ENCODE measurements at regions not wholly inside any gene's neighbourhood (a gene's known extent, or its start where the extent isn't known, plus 50 kb on each side); places are given as distances from the start of the nearest gene placed in this dataset.

DNA sequence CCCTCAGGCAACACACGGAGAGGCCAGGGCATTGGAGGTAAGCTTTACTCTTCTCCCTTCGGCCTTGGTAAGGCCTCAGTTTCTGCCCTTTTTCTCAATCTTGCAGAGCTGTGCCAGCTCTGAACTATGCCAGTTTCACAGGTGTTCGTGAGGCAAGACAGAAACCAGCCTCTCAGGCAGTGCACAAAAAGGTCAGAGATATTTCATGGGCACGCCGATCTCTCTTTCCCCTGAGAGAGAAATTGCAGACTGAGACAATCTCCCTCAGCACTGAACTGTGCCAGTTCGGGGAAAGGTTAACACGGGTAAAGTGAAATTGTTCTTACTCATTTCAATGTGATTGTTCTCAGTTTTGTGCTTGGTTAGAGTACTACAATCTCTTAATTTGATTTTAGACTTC lies 88.5 kb downstream of the GMNC start:
- no peak for ATAC-seq

DNA sequence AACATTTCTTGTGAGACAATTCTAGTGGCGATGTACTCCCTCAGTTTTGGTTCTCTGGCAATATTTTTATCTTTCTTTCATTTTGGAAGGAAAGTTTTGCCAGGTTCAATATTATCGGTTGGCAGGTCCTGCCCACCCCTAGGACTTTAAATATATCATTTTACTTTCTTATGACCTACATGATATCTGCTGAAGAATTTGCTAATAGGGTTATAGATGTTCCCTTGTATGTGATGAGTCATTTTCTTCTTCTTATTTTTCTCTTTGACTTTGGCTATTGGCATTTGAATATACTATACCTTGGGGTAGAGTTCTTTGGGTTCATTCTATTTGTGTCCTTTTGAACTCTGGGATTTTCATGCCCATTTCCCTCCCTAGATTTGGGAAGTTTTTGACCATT lies 89.7 kb downstream of the GMNC start:
- Histone ChIP-seq H3K4me1 (no peaks in the 10 kb centered on the region), H3K9me3 (peaks cover 0 to 19% (median 0%) of the 10 kb centered on the region in 3 donors), H3K36me3 (no peaks in the 10 kb centered on the region), H3K27me3 (no peaks in the 10 kb centered on the region), H3K4me3 (no peak overlapping the region), H3K27ac (no peak overlapping the region)
- no peak for ATAC-seq
- 93 to 96% methylated on average over 2 of the region's 2 CpGs for WGBS, 2 donors (ENCODE audit: low coverage in 1 of 2)
- TF ChIP-seq EP300 (IDR thresholded peaks at IDR 0.05) (no peak), POLR2A (IDR thresholded peaks at IDR 0.05) (no peak), POLR2AphosphoS5 (IDR thresholded peaks at IDR 0.05) (no peak)
- TF ChIP-seq, protein P1, sequence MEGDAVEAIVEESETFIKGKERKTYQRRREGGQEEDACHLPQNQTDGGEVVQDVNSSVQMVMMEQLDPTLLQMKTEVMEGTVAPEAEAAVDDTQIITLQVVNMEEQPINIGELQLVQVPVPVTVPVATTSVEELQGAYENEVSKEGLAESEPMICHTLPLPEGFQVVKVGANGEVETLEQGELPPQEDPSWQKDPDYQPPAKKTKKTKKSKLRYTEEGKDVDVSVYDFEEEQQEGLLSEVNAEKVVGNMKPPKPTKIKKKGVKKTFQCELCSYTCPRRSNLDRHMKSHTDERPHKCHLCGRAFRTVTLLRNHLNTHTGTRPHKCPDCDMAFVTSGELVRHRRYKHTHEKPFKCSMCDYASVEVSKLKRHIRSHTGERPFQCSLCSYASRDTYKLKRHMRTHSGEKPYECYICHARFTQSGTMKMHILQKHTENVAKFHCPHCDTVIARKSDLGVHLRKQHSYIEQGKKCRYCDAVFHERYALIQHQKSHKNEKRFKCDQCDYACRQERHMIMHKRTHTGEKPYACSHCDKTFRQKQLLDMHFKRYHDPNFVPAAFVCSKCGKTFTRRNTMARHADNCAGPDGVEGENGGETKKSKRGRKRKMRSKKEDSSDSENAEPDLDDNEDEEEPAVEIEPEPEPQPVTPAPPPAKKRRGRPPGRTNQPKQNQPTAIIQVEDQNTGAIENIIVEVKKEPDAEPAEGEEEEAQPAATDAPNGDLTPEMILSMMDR (IDR thresholded peaks at IDR 0.05): no peak

More for the DNA sequence above, 88.5 kb downstream of the GMNC start:
- Histone ChIP-seq H3K9me3 (peaks cover 0 to 19% (median 0%) of the 10 kb centered on the region in 3 donors), H3K27me3 (no peaks in the 10 kb centered on the region), H3K36me3 (no peaks in the 10 kb centered on the region), H3K4me3 (no peak overlapping the region), H3K27ac (no peak overlapping the region), H3K4me1 (no peaks in the 10 kb centered on the region)
- WGBS, 2 donors (ENCODE audit: low coverage in 1 of 2): 78 to 88% methylated on average over 6 to 7 of the region's 7 CpGs
- TF ChIP-seq POLR2AphosphoS5 (IDR thresholded peaks at IDR 0.05): no peak
- TF ChIP-seq EP300 (IDR thresholded peaks at IDR 0.05): no peak
- TF ChIP-seq, protein P1 (IDR thresholded peaks at IDR 0.05): no peak
- no peak for TF ChIP-seq POLR2A (IDR thresholded peaks at IDR 0.05)

DNA sequence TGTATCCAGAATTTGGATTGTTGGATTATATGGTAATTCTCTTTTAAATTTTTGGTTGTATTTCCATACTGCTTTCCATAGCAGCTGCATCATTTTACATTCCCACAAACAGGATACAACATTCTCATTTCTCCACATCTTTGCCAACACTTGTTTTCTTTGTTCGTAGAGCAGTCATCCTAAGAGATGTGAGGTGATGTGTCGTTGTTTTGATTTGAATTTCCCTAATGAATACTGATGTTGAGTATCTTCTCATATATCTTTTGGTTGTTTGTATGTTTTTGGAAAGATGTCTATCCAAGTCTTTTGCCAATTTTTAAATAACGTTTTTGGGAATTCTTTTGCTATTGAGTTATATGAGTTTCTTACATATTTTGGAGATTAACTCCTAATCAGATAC lies 93.6 kb downstream of the GMNC start:
- no peak overlapping the region for H3K27ac ChIP-seq
- ATAC-seq: no peak
- no peaks in the 10 kb centered on the region for H3K36me3 ChIP-seq
- no peaks in the 10 kb centered on the region for H3K27me3 ChIP-seq
- no peaks in the 10 kb centered on the region for H3K4me1 ChIP-seq
- H3K4me3 ChIP-seq: no peak overlapping the region
- H3K9me3 ChIP-seq: peaks cover 0 to 17% (median 0%) of the 10 kb centered on the region in 3 donors
- 38 to 48% methylated on average over 2 to 3 of the region's 3 CpGs for WGBS, 2 donors (ENCODE audit: low coverage in 1 of 2)
- no peak for TF ChIP-seq POLR2A (IDR thresholded peaks at IDR 0.05)

DNA sequence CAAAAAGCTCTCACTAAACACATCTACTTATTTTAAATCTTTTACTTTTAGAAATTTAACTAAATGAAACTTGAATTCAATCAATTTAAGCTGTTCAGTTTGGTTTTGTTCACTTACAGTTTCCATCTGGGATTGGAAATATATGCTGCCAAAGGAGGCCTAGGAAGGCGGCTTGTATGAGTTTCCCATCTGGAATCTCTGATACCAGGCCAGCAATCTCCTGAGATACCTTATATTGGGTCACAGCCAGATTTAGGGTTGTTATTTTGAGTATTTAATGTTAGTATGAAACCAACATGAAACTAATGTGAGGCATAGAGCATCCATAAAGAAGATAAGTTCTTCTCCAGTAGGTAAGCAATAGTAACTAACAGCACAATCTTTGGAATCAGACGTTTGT lies 94.6 kb downstream of the GMNC start:
- H3K4me1 ChIP-seq: no peaks in the 10 kb centered on the region
- H3K9me3 ChIP-seq: peaks cover 0 to 7% (median 0%) of the 10 kb centered on the region in 3 donors
- H3K27me3 ChIP-seq: no peaks in the 10 kb centered on the region
- WGBS, 2 donors (ENCODE audit: low coverage in 1 of 2): 78 to 80% methylated on average over 1 to 2 of the region's 2 CpGs
- ATAC-seq: no peak
- no peak for TF ChIP-seq POLR2A (IDR thresholded peaks at IDR 0.05)
- TF ChIP-seq, protein P1 (IDR thresholded peaks at IDR 0.05): no peak
- no peak for TF ChIP-seq EP300 (IDR thresholded peaks at IDR 0.05)
- no peak for TF ChIP-seq POLR2AphosphoS5 (IDR thresholded peaks at IDR 0.05)
- H3K4me3 ChIP-seq: no peak overlapping the region
- no peak overlapping the region for H3K27ac ChIP-seq
- H3K36me3 ChIP-seq: no peaks in the 10 kb centered on the region

DNA sequence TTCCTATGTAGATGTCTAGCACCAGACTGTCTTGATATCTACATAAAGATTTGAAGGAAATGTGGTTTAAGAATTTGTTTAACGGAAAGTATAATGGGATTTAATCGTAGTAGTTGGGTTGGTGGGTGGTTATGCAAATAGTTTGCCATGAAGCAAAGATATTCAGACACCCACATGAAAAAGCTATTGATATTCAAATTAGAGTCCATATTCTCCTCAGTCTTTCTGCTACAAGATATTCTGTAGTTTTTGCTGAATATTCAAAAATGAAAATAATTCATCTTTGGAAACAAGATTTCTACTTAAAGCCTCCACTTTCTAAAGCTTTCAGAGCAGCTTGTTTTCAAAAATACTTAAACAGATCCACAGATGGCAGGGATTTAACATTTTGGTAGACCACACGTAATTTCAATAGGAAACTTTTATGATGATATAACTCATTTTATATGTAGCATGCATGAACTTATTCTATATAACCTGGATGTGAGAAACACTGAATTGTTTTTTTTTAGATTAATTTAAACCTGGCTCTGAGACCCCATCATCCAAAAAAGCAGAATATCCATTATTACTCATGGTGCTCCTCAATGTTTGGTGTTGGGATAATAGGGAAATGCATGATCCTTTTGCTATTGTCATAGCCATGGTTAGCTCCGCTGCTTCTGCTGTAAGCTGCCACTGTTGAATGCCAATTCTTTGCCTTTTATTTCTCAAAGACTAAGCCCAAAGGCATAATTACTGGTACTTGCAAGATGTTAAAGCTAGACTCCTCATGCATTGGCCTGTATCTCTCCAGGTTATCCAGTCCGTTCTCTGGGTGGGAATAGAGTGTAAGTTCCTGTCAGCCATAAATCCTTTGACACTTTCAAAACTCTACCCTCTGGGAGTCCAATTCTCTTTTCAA lies 98.0 kb downstream of the GMNC start:
- Histone ChIP-seq H3K9me3 (no peaks in the 10 kb centered on the region), H3K27ac (no peak overlapping the region), H3K27me3 (no peaks in the 10 kb centered on the region), H3K4me3 (no peak overlapping the region), H3K36me3 (no peaks in the 10 kb centered on the region), H3K4me1 (no peaks in the 10 kb centered on the region)
- ATAC-seq: no peak
- TF ChIP-seq POLR2A (IDR thresholded peaks at IDR 0.05) (no peak), POLR2AphosphoS5 (IDR thresholded peaks at IDR 0.05) (no peak), EP300 (IDR thresholded peaks at IDR 0.05) (no peak)
- TF ChIP-seq, protein P1 (IDR thresholded peaks at IDR 0.05): no peak
- 88 to 92% methylated on average over 4 to 5 of the region's 5 CpGs for WGBS, 2 donors (ENCODE audit: low coverage in 1 of 2)

All from gastroesophageal sphincter (tissue), 4 donors.